GM10266 (cell line): ENCODE measurements at regions not wholly inside any gene's neighbourhood (a gene's known extent, or its start where the extent isn't known, plus 50 kb on each side); places are given as distances from the start of the nearest gene placed in this dataset.

Experiments used
- DNase-seq: peaks from one replicate; pipeline ENCODE4 v3.0.0; 2012; ENCODE audit errors: extremely low spot score
- CTCF ChIP-seq: IDR thresholded peaks from 2 replicates; pipeline ENCODE4 v1.5.1; 2012; ENCODE audit warnings: mild to moderate bottlenecking, low read depth; ENCODE audit not compliant: control insufficient read depth, insufficient read depth; ENCODE audit errors: missing control alignments

DNA sequence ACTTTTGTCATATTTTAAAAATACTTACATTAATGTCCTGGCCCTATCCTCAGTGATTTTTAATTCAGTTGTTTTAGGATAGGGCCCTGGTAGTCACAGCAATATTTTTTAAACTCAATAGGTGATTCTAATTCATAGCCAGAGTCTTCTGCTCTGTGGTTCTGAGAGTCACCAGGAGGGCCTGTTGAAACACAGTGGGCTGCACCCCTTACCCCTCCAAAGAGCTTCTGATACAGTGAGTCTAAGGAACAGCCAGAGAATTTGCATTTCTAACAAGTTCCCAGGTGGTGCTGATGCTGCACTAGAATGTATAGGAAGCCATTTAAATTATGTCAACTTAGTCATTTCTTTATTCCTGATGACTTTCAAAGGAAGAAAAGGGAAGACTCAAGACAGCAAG lies 458.3 kb upstream of the ARRDC3 start:
- no peak for DNase-seq
- TF ChIP-seq CTCF, result no peak

GRCh38 chr5:91840412-91840811 lies 457.3 kb upstream of the ARRDC3 start:
- no peak for DNase-seq
- no peak for TF ChIP-seq CTCF

DNA sequence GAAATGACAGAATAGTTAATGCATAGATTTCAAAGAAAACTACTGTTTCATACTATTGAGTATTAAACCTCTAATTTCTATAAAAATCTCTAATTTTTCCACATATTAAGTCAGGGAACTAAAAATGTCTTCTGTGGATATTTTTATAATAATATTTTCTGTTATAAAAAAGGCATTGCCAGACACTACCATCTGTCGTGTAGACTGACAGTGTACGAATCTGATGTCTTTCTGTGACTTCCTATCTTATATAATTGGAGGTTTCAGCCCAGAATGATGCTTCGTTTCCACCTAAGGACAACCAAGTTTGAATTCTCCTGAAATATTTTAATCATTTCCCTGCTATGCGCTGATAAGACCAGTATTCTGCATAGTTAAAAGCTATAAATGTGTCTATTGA lies 456.6 kb upstream of the ARRDC3 start:
- no peak for DNase-seq
- TF ChIP-seq CTCF, result no peak

GRCh38 chr5:91839233-91839632 lies 456.1 kb upstream of the ARRDC3 start:
- DNase-seq, result no peak
- no peak for TF ChIP-seq CTCF

GRCh38 chr5:91830361-91830953 lies 447.3 kb upstream of the ARRDC3 start:
- no peak for TF ChIP-seq CTCF
- no peak for DNase-seq

DNA sequence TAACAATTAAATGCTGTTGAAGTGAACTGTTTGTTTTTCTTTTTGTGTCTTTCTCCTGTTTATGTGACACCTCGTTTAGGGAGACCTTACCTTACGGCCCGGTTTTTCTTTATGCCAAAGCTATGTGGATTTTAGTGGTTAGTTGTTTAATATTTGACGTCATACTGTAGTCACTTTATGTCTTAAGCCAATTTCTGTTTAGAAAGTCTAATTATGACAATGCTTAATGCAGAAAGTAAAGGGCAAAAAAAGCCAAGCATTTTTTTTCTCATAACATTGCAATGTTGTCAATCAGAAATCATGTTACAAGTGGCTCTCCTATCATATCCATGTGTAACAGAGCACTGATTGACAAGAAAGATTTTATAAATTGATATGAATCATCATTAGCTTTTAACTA lies 442.5 kb upstream of the ARRDC3 start:
- no peak for TF ChIP-seq CTCF
- no peak for DNase-seq

- TF ChIP-seq CTCF, result no peak
- no peak for DNase-seq
Measured at GRCh38 chr5:91824406-91824805, 441.3 kb upstream of the ARRDC3 start.
